OCI-LY7 (cell line): ENCODE measurements at regions not wholly inside any gene's neighbourhood (a gene's known extent, or its start where the extent isn't known, plus 50 kb on each side); places are given as distances from the start of the nearest gene placed in this dataset.

Experiments
- CTCF ChIP-seq: fragments of 200-600 bp; sonication (generic); conservative IDR thresholded peaks from 2 replicates; pipeline ENCODE4 v1.5.1; 2014; ENCODE audit warnings: mild to moderate bottlenecking, antibody characterized with exemption, low read length, moderate library complexity, mixed read lengths
- EZH2phosphoT487 ChIP-seq: fragments of 200-600 bp; sonication (generic); IDR thresholded peaks from 2 replicates; pipeline ENCODE4 v1.6.1; 2018; ENCODE audit warnings: low read depth, borderline replicate concordance, mild to moderate bottlenecking, mixed run types, antibody characterized with exemption, low read length, moderate library complexity, mixed read lengths

GRCh38 chrX:39823424-39823823, 274.3 kb downstream of the BCOR start:
- TF ChIP-seq EZH2phosphoT487 = no peak
- no peak for TF ChIP-seq CTCF
